MG63 (cell line): ENCODE measurements at regions not wholly inside any gene's neighbourhood (a gene's known extent, or its start where the extent isn't known, plus 50 kb on each side); places are given as distances from the start of the nearest gene placed in this dataset.

Source experiments
- DNase-seq: peaks from one replicate; pipeline ENCODE4 v3.0.0-alpha.2; 2020
- H3K27me3 ChIP-seq: fragments of 250-450 bp; sonication (Bioruptor Pico); 2 replicates; pipeline ENCODE4 v1.5.1; 2020; ENCODE audit warnings: mild to moderate bottlenecking, moderate library complexity
- H3K36me3 ChIP-seq: fragments of 250-450 bp; sonication (Bioruptor Pico); 2 replicates; pipeline ENCODE4 v1.5.1; 2020; ENCODE audit warnings: mild to moderate bottlenecking, moderate library complexity
- H3K4me3 ChIP-seq: fragments of 250-450 bp; sonication (Bioruptor Pico); 2 replicates; pipeline ENCODE4 v1.5.1; 2020; ENCODE audit warnings: mild to moderate bottlenecking, moderate library complexity
- H3K9me3 ChIP-seq: fragments of 250-450 bp; sonication (Bioruptor Pico); 2 replicates; pipeline ENCODE4 v1.5.1; 2020; ENCODE audit warnings: mild to moderate bottlenecking, moderate library complexity

- no peak for DNase-seq
- Histone ChIP-seq H3K27me3 (no peaks in the 10 kb centered on the region), H3K9me3 (peaks cover 4% of the 10 kb centered on the region), H3K36me3 (no peaks in the 10 kb centered on the region), H3K4me3 (no peak overlapping the region)
Measured at GRCh38 chr6:126133984-126134383, 147.6 kb downstream of the TRMT11 start.

GRCh38 chr6:126134491-126134890 lies 148.2 kb downstream of the TRMT11 start:
- H3K4me3 ChIP-seq, result no peak overlapping the region
- no peaks in the 10 kb centered on the region for H3K27me3 ChIP-seq
- no peak for DNase-seq

GRCh38 chr6:126140015-126140414 lies 153.7 kb downstream of the TRMT11 start:
- no peak for DNase-seq
- Histone ChIP-seq H3K4me3 (no peak overlapping the region), H3K27me3 (no peaks in the 10 kb centered on the region), H3K36me3 (no peaks in the 10 kb centered on the region), H3K9me3 (no peaks in the 10 kb centered on the region; the same call in 1 of the 2 replicates)

More at GRCh38 chr6:126134491-126134890, 148.2 kb downstream of the TRMT11 start:
- Histone ChIP-seq H3K36me3 (no peaks in the 10 kb centered on the region), H3K9me3 (peaks cover 4% of the 10 kb centered on the region)

- no peak for DNase-seq
- H3K4me3 ChIP-seq, result no peak overlapping the region
- no peaks in the 10 kb centered on the region for H3K36me3 ChIP-seq
- no peaks in the 10 kb centered on the region for H3K27me3 ChIP-seq
- no peaks in the 10 kb centered on the region for H3K9me3 ChIP-seq
Measured at GRCh38 chr6:126143761-126144251, 157.5 kb downstream of the TRMT11 start.

GRCh38 chr6:126145351-126145750 lies 159.0 kb downstream of the TRMT11 start:
- DNase-seq, result no peak
- H3K9me3 ChIP-seq, result no peaks in the 10 kb centered on the region
- H3K36me3 ChIP-seq, result no peaks in the 10 kb centered on the region
- H3K4me3 ChIP-seq, result no peak overlapping the region
- no peaks in the 10 kb centered on the region for H3K27me3 ChIP-seq

- no peaks in the 10 kb centered on the region for H3K9me3 ChIP-seq
- no peak overlapping the region for H3K4me3 ChIP-seq
- H3K36me3 ChIP-seq, result no peaks in the 10 kb centered on the region
- no peak for DNase-seq
- no peaks in the 10 kb centered on the region for H3K27me3 ChIP-seq
Measured at GRCh38 chr6:126147291-126147815, 161.0 kb downstream of the TRMT11 start.

GRCh38 chr6:126148853-126149252 lies 162.5 kb downstream of the TRMT11 start:
- no peak for DNase-seq
- Histone ChIP-seq H3K36me3 (no peaks in the 10 kb centered on the region), H3K9me3 (no peaks in the 10 kb centered on the region), H3K4me3 (no peak overlapping the region), H3K27me3 (no peaks in the 10 kb centered on the region)

- no peak overlapping the region for H3K4me3 ChIP-seq
- no peak for DNase-seq
- H3K36me3 ChIP-seq, result no peaks in the 10 kb centered on the region
- H3K27me3 ChIP-seq, result no peaks in the 10 kb centered on the region
- H3K9me3 ChIP-seq, result no peaks in the 10 kb centered on the region
Measured at GRCh38 chr6:126152372-126152745, 166.0 kb downstream of the TRMT11 start.

- Histone ChIP-seq H3K4me3 (no peak overlapping the region), H3K36me3 (no peaks in the 10 kb centered on the region), H3K9me3 (no peaks in the 10 kb centered on the region), H3K27me3 (no peaks in the 10 kb centered on the region)
- DNase-seq, result no peak
Measured at GRCh38 chr6:126153661-126154060, 167.3 kb downstream of the TRMT11 start.

- no peaks in the 10 kb centered on the region for H3K9me3 ChIP-seq
- no peaks in the 10 kb centered on the region for H3K27me3 ChIP-seq
- DNase-seq, result no peak
Measured at GRCh38 chr6:126156973-126157372, 170.6 kb downstream of the TRMT11 start.

GRCh38 chr6:126167726-126168125 lies 172.2 kb upstream of the CENPW start:
- no peaks in the 10 kb centered on the region for H3K27me3 ChIP-seq
- H3K36me3 ChIP-seq, result no peaks in the 10 kb centered on the region
- no peak for DNase-seq
- peaks cover 4% of the 10 kb centered on the region for H3K9me3 ChIP-seq
- H3K4me3 ChIP-seq, result no peak overlapping the region

More at GRCh38 chr6:126156973-126157372, 170.6 kb downstream of the TRMT11 start:
- Histone ChIP-seq H3K36me3 (no peaks in the 10 kb centered on the region), H3K4me3 (no peak overlapping the region)

- Histone ChIP-seq H3K27me3 (no peaks in the 10 kb centered on the region), H3K36me3 (no peaks in the 10 kb centered on the region)
- no peak for DNase-seq
Measured at GRCh38 chr6:126170433-126170832, 169.5 kb upstream of the CENPW start.

GRCh38 chr6:126170978-126171382 lies 168.9 kb upstream of the CENPW start:
- no peak overlapping the region for H3K4me3 ChIP-seq
- H3K27me3 ChIP-seq, result no peaks in the 10 kb centered on the region
- no peak for DNase-seq
- no peaks in the 10 kb centered on the region for H3K9me3 ChIP-seq
- H3K36me3 ChIP-seq, result no peaks in the 10 kb centered on the region

More at GRCh38 chr6:126170433-126170832, 169.5 kb upstream of the CENPW start:
- no peak overlapping the region for H3K4me3 ChIP-seq
- no peaks in the 10 kb centered on the region for H3K9me3 ChIP-seq

- no peak for DNase-seq
- H3K27me3 ChIP-seq, result no peaks in the 10 kb centered on the region
- H3K36me3 ChIP-seq, result no peaks in the 10 kb centered on the region
- H3K4me3 ChIP-seq, result no peak overlapping the region
- no peaks in the 10 kb centered on the region for H3K9me3 ChIP-seq
Measured at GRCh38 chr6:126172131-126172530, 167.8 kb upstream of the CENPW start.

GRCh38 chr6:126173265-126173664 lies 166.7 kb upstream of the CENPW start:
- no peaks in the 10 kb centered on the region for H3K9me3 ChIP-seq
- H3K36me3 ChIP-seq, result no peaks in the 10 kb centered on the region
- H3K27me3 ChIP-seq, result no peaks in the 10 kb centered on the region
- no peak overlapping the region for H3K4me3 ChIP-seq
- no peak for DNase-seq

GRCh38 chr6:126174697-126175096 lies 165.2 kb upstream of the CENPW start:
- no peak overlapping the region for H3K4me3 ChIP-seq
- no peaks in the 10 kb centered on the region for H3K36me3 ChIP-seq
- no peaks in the 10 kb centered on the region for H3K27me3 ChIP-seq
- no peaks in the 10 kb centered on the region for H3K9me3 ChIP-seq
- DNase-seq, result no peak

GRCh38 chr6:126175251-126175650 lies 164.7 kb upstream of the CENPW start:
- Histone ChIP-seq H3K36me3 (no peaks in the 10 kb centered on the region), H3K9me3 (no peaks in the 10 kb centered on the region), H3K27me3 (no peaks in the 10 kb centered on the region), H3K4me3 (no peak overlapping the region)
- DNase-seq, result no peak

- Histone ChIP-seq H3K27me3 (no peaks in the 10 kb centered on the region), H3K36me3 (no peaks in the 10 kb centered on the region), H3K9me3 (no peaks in the 10 kb centered on the region), H3K4me3 (no peak overlapping the region)
- no peak for DNase-seq
Measured at GRCh38 chr6:126176282-126176681, 163.6 kb upstream of the CENPW start.

- Histone ChIP-seq H3K9me3 (no peaks in the 10 kb centered on the region), H3K4me3 (no peak overlapping the region), H3K27me3 (no peaks in the 10 kb centered on the region), H3K36me3 (no peaks in the 10 kb centered on the region)
- peak; percentile 76 for DNase-seq
Measured at GRCh38 chr6:126180585-126180984, 159.3 kb upstream of the CENPW start.
